HG03064 (cell line): ENCODE measurements at regions not wholly inside any gene's neighbourhood (a gene's known extent, or its start where the extent isn't known, plus 50 kb on each side); places are given as distances from the start of the nearest gene placed in this dataset.

Experiments
- ATAC-seq: cut with Tn5 transposase; IDR thresholded peaks from one replicate; pipeline ENCODE4 v1.9.1; 2021; ENCODE audit warnings: low read depth; ENCODE audit not compliant: unreplicated experiment

DNA sequence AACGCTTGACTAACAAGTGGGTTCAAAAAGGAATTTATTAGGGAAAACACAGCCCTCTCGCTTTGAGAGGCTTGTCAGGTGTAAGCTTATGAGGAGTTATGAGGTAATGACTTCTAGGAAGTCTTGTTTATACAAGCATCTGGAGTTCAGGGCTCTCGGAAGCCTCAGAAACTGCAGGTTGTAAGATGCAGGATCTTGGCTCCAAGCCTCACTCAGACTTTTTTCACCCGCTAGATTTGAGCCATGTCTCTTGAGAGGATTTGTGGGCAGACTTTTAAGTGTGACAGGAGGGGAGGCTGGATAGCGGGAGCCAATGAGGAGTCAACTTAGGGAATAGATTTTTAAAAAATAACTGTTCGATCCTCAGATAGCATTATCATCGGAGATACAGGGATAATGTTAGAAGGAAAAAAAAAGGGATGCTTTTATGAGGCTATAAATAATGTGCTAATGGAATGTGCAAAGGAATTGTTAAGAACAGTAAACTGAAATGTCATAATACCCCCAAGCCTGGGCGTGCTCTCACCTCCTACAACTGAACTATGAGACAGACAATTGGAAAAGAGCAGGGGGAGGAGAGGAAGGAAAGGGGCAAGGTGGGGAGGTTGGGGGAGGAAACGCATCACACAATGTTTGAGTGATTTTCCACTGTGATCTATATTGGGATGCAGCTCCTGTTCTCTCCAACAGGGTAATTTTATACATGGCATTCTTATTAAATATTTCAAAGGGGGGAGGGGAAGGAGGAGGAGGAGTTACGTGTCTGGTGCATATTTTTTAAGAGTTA is 107.4 kb upstream of the ESRRG start:
- no peak for ATAC-seq

DNA sequence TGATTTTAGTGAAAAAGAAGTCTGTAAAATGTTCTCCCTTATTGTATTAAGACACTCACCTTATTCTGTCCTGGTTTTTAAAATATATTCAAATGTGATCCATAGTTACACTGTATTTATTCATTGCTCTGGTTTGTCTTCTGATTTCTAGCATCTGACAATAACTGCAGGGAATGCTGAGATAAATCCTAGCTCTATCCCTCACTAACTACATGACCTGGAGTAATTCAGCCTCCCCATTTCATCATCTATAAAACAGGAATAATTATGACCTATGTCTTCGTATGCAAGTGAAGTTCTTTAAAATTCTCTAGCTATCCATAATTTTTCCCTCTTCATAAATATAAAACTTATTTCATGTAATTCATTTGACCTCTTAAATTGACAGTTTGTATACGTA is 104.0 kb upstream of the ESRRG start:
- ATAC-seq: no peak

DNA sequence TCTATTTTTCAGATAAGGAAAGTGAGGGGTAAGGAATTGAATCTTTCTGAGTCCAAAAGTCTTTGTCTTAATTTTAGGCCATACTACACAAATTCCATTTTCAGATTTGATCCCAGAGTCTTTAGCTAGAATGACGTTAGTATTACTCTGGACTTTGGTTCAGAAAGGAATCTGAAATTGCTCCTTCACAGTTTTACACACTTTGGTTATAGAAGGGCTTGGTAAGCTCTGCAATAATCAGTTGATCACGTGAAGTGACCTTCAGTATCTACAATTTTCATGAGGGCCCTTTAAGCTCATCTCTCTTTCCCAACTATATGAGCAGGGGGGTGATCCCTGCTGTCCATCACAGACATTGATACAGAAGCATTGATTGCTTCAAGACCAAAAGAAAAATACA is 103.4 kb upstream of the ESRRG start:
- ATAC-seq: no peak

DNA sequence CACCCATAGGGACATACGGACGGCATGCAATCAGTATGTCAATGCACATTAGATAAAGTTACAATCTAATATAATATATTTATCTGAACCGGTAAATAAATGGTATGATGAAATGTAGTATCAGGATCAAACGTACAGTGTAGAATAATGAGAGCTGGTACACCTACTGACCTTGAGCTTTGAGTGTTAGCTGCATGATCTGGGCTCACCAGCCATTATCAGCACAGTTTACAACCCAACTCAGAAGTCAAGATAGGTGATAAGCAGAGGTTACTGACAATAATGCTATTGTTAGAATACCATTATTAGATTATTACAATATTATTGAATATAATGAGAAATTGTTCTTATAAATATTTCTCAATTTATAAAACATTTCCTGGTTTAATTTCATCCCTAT is 103.0 kb upstream of the ESRRG start:
- no peak for ATAC-seq

GRCh38 chr1:216825557-216825956 is 102.3 kb upstream of the ESRRG start:
- no peak for ATAC-seq

DNA sequence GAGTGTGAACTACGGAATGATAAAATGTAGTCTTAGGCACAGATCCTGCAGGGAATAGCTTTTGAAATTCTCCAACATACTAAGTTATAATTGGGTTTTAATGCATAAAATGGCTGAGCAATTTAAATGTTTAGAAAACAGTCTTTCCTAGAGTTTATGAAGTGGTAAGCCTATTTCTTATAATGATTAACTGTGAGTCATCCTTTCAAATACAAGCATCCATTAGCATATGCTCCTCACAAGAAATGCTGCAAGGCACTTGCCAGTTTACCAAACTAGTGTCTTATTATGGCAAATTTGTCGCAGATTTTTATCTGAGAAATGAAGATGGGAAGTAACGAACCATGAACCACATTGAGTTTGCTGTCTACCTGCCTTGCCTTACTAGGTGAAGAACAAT is 101.3 kb upstream of the ESRRG start:
- no peak for ATAC-seq

DNA sequence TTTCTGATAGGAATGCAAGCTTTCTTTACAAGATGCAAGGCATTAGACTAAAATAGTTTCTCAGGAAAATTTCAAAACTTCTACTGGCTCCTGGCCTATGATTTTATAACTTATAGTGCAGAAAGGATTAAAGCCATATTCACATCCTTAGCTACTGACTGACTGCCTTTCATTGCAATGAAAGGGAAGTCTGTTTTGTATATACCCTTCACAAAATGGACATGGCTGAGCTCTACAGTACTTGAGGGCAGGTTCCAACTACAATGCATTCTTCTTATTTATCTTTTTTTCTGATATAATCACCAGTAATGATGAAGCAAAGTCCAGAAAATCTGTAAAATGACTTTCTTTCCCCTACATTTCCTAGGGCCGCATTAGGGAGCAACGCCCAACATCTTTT is 100.5 kb upstream of the ESRRG start:
- no peak for ATAC-seq

GRCh38 chr1:216822480-216822879 is 99.3 kb upstream of the ESRRG start:
- ATAC-seq: no peak

- ATAC-seq: no peak
Measured at GRCh38 chr1:216820345-216820744, 97.1 kb upstream of the ESRRG start.

DNA sequence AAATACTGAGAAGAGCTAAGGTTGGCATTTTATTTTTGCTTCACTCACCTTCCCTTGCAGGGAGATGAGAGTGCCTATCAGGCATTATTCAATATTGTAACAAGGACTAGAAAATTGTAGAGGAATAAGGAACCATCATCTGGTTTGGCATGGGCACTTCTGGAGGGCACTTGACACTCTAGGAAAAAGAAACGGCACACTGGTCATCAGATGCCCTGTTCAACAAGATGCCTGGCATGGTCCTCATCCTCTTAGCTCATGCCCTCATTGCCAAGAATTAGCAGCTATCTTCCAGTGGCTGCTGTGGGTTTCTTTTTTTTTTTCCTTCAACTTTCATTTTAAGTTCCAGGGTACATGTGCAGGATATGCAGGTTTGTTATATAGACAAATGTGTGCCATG is 95.1 kb upstream of the ESRRG start:
- ATAC-seq: no peak

GRCh38 chr1:216815260-216816131 is 92.3 kb upstream of the ESRRG start:
- no peak for ATAC-seq

DNA sequence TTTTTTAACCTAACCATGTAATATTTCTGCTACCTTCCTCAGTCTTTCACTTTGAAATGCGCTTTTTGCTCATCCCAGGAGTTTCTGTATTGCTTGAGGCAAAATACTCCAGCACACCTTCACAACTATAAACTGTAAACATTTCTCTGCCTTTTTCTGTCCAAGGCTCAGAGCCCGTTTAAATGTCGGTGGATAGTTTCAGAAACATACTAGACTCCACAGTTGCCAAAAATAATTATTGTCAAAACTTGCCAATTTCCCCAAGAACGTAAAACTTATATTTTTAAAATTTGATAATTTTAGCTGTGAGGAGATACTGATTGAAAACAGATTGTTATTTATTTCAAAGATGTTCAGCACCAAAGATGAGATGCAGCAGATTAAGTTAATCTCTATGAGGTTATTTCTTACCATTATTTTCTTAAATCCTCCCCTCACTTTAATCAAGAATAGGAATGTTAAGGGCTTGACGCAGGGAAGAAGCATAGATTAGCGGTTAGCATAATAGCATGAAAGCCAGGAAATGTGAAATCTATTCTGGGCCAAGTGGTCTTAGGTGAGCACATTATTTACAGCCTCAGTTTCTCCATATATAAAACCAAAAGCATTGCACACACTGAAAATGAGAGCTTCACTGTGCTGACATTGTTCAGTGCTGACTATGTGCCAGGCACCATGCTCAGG is 91.5 kb upstream of the ESRRG start:
- ATAC-seq: no peak

DNA sequence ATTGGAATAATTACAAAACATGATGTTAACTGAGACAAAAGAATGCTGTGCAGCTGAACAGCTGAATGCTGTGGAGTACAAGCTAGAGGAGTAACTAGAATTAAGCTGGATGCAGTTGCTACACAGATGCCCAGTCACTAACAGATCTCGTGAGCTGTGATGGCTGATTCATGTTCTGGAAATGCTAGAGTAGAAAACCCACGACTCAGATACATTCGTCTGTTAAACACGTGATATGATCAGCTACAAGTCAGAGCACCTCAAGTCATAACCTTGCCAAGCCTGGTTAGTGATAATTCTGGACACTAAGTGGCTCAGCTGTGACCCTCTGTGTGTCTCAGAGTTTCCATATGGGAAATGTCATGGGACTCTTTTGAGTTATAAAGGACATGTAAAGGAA is 89.7 kb upstream of the ESRRG start:
- no peak for ATAC-seq

DNA sequence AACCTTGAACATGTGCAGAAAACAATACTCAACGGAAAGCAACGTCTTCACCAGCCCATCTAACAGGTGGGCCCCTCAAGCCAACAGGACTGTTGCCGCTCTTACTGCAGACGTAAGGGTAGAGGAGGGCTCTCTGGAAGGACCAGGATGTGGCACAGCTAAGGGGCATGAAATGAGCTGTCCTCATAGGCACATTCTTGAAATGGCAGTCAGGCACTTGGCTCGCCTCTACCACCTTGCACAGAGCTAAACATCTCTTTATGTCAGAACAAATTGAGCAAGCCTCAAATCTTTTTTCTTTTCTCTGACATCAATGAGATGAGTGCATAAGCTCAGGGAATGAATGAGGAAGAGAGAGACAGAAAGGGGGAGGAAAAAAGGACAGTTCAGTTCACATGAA is 86.4 kb upstream of the ESRRG start:
- ATAC-seq: no peak

DNA sequence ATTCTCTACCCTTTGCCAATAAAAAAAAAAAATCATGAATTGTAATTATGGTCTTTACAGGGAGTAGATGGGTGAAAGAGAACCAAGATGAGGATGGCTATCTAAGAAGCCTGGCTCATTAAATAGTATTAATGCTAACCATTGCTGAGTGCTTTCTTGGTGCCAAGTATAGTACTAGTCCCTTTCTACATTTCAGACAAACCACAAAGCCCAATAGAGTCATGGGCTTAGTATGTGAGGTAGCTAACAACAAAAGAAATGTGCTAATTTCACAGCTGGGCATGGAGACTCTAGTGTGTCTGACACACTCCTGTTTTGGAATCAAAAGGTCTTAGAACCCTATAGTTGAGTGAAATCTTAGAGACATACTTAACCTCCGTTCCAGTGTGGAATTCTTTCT is 84.5 kb upstream of the ESRRG start:
- no peak for ATAC-seq

- ATAC-seq: no peak
Measured at GRCh38 chr1:216805953-216806352, 82.7 kb upstream of the ESRRG start.

DNA sequence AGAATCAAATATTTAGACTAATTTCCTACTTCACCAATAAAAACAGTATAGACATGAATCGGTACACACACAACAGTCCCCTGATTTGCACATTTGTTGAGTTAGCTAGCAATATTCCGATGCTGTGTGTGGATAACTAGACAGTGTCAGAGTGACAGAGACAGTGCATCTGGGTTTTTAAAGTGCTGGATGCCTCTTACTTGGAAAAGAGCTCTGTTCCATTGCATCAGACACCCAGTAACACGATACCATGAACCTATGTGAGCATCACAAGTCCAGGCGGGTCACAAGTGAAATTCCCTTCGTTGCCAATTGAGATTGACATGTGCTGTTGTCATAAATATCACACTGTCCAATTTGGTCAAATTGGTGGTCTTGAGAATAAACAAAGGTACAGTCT is 82.0 kb upstream of the ESRRG start:
- ATAC-seq: no peak

DNA sequence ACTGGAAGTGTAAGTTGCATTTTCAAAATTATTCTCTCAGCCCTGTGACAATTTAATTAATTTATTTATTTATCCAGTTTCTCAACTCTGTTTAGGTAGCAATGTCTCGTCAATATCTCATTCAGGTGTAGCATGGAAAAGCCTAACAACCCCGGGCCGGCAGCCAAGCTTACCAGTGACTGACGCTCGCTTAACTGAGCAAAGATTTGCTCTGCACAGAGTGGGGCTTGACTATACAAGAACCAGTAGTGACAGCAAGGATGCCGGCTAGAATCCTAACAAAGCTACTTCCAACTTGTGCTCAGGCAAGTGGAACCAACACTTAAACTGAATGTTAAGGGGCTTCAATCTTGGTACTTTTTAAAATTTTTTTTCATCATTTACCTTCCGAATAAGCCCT is 80.9 kb upstream of the ESRRG start:
- ATAC-seq: no peak

DNA sequence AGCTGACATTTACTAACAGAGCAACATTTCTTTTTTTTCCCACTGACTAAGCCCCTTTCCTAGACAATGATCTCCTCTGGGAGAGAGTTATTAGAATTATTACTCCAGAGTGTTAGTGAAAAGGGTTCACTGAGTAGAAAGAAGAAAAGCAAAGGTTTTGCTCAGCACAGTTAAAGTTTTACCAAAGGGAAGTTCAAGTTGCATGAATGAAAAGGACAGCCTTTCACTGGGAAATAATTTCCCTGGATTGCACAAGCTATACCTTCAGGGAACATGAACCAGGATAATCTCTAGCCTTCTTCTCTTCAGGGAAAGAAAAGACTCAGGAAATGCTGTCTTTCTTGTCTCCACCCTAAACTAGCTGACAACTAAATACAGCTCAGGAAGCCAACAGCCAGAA is 71.4 kb upstream of the ESRRG start:
- ATAC-seq: no peak

DNA sequence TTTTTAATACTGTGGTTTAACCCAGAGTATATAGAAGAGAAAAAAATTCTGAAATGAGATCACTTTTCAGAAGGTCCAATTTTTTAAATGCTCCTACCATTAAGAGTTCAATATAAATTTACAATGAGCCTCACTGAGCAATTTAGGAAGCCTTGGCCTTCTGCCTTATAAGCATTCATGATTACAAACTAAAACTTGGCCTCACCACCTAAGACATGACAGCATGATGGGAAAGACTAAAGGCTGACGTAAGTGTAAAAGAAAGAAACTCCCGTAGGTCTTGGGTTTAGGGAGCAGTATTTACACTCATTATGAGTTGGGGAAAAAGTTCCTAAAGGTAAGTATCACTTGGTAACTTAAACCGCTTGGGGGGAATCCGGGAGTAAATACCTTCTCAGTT is 70.7 kb upstream of the ESRRG start:
- ATAC-seq: no peak

DNA sequence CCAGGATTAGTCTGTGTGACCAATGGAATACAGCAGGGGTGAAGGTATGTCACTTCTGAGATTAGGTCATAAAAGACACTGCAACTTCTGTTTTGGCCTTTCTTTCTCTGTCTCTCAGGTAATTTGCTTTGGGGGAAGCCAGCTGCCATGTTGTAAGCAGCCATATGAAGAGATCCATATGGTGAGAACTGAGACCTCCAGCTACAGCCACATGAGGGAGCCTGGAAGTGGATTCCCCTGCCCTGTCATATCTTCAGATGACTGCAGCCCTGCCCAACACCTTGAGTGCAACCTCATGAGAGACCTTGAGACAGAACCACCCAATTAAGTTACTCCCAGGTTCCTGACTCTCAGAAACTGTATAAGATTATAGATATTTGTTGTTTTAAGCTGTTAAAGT is 70.1 kb upstream of the ESRRG start:
- no peak for ATAC-seq
